PC-3 (cell line): ENCODE measurements at regions not wholly inside any gene's neighbourhood (a gene's known extent, or its start where the extent isn't known, plus 50 kb on each side); places are given as distances from the start of the nearest gene placed in this dataset.

ENCODE experiments used
- ATAC-seq: fragments of 200-7000 bp; cut with Tn5 transposase; 2 replicates; pipeline ENCODE4 v1.9.1; 2020; ENCODE audit warnings: mild to moderate bottlenecking, moderate library complexity
- BruUV-seq: library from RNA; stranded (reverse); fragments of 400-500 nt; replicated peaks from 2 replicates; lab custom pipeline; 2021; lab: Mats Ljungman, UMichigan
- CTCF ChIA-PET: fragments of 300-600 bp; sonication (Branson Sonifier 250); formaldehyde crosslinking; loops from one replicate; lab custom pipeline; 2022; ENCODE audit warnings: antibody characterized with exemption; lab: Charles Lee
- POLR2A ChIA-PET: fragments of 300-600 bp; sonication (Branson Sonifier 250); formaldehyde crosslinking; loops from one replicate; lab custom pipeline; 2022; ENCODE audit warnings: antibody characterized with exemption; ENCODE audit not compliant: unreplicated experiment; lab: Charles Lee
- DNase-seq: peaks from one replicate; pipeline ENCODE4 v3.0.0-alpha.2; 2015
- H2AFZ ChIP-seq: fragments of 300-600 bp; sonication (generic); 2 replicates; pipeline ENCODE4 v1.6.0; 2016; ENCODE audit warnings: antibody characterized with exemption, low read length
- H3F3A ChIP-seq: fragments of 300-600 bp; sonication (generic); one replicate; pipeline ENCODE4 v1.6.0; 2017; ENCODE audit warnings: antibody characterized with exemption, low read length, control low read depth, mild to moderate bottlenecking; ENCODE audit not compliant: unreplicated experiment
- H3K27ac ChIP-seq: fragments of 300-600 bp; sonication (generic); 2 replicates; pipeline ENCODE4 v1.5.1; 2016; ENCODE audit warnings: mild to moderate bottlenecking, low read length
- H3K27me3 ChIP-seq: fragments of 300-600 bp; sonication (generic); 2 replicates; pipeline ENCODE4 v1.6.1; 2016; ENCODE audit warnings: low read length, mixed read lengths
- H3K36me3 ChIP-seq: fragments of 300-600 bp; sonication (generic); 2 replicates; pipeline ENCODE4 v1.6.1; 2016; ENCODE audit warnings: low read depth, mixed run types, low read length, mixed read lengths
- H3K4me1 ChIP-seq: fragments of 300-600 bp; sonication (generic); 2 replicates; pipeline ENCODE4 v1.5.1; 2016; ENCODE audit warnings: low read length; ENCODE audit not compliant: insufficient read depth
- H3K4me2 ChIP-seq: fragments of 300-600 bp; sonication (generic); 2 replicates; pipeline ENCODE4 v1.6.0; 2016; ENCODE audit warnings: low read length
- H3K4me3 ChIP-seq: fragments of 300-600 bp; sonication (generic); 2 replicates; pipeline ENCODE4 v1.5.1; 2016; ENCODE audit warnings: mild to moderate bottlenecking, low read length, mixed read lengths
- H3K79me2 ChIP-seq: fragments of 300-600 bp; sonication (generic); 2 replicates; pipeline ENCODE4 v1.6.1; 2017; ENCODE audit warnings: low read length, mixed read lengths
- H3K9ac ChIP-seq: fragments of 300-600 bp; sonication (generic); 2 replicates; pipeline ENCODE4 v1.6.0; 2016; ENCODE audit warnings: mild to moderate bottlenecking, low read length
- H3K9me2 ChIP-seq: fragments of 300-600 bp; sonication (generic); replicated peaks from 2 replicates; pipeline ENCODE4 v1.6.1; 2016; ENCODE audit warnings: mixed run types, low read length, mixed read lengths
- H3K9me3 ChIP-seq: fragments of 300-600 bp; sonication (generic); 2 replicates; pipeline ENCODE4 v1.6.1; 2016; ENCODE audit warnings: low read length, mixed read lengths
- H4K20me1 ChIP-seq: fragments of 300-600 bp; sonication (generic); 2 replicates; pipeline ENCODE4 v1.6.1; 2016; ENCODE audit warnings: low read length, mixed read lengths
- EZH2 ChIP-seq: fragments of 300-600 bp; sonication (generic); IDR thresholded peaks from one replicate; pipeline ENCODE4 v1.6.1; 2017; ENCODE audit warnings: antibody characterized with exemption, mild to moderate bottlenecking, low read length; ENCODE audit not compliant: unreplicated experiment
- EZH2phosphoT487 ChIP-seq: fragments of 300-600 bp; sonication (generic); IDR thresholded peaks from 2 replicates; pipeline ENCODE4 v1.6.1; 2018; ENCODE audit warnings: mild to moderate bottlenecking, antibody characterized with exemption, low read length, borderline replicate concordance
- intact Hi-C: fragments of 100-400 bp; cut with micrococcal nuclease; formaldehyde crosslinking; loops from 2 replicates; pipeline ENCODE4 v1.9.0; 2023
- TF ChIP-seq, protein P1 (sequence below): fragments of 300-600 bp; sonication (generic); conservative IDR thresholded peaks from 2 replicates; pipeline ENCODE4 v1.5.1; 2017; ENCODE audit warnings: antibody characterized with exemption, low read depth, mild to moderate bottlenecking, low read length

DNA sequence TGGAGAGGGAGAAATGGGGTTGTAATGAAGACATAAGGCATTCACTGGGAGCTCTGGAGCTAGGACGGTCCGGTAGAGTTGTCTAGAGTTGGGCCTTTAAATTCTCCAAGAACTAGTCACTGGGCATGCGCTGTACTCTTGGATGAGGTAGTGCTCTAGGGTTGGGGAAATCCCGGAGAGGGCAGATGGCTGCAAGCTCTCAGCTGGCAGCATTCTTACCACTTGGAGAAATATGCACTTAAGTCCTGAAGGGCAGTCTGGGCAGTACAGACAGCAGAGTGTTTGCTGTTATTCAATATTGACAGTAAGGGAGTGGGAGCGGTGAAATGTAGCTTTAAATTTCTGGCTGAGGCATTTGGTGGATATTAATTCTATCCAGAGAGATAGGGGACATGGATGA is 214.6 kb downstream of the RDH14 start:
- CTCF ChIA-PET = interaction anchor here (0.7 kb wide), 1 partner anchor 489 kb away, joined by 3 read pairs; no protein-coding TSS in a partner anchor
- TF ChIP-seq EZH2phosphoT487 (no peak), EZH2 (no peak)
- TF ChIP-seq, protein P1, sequence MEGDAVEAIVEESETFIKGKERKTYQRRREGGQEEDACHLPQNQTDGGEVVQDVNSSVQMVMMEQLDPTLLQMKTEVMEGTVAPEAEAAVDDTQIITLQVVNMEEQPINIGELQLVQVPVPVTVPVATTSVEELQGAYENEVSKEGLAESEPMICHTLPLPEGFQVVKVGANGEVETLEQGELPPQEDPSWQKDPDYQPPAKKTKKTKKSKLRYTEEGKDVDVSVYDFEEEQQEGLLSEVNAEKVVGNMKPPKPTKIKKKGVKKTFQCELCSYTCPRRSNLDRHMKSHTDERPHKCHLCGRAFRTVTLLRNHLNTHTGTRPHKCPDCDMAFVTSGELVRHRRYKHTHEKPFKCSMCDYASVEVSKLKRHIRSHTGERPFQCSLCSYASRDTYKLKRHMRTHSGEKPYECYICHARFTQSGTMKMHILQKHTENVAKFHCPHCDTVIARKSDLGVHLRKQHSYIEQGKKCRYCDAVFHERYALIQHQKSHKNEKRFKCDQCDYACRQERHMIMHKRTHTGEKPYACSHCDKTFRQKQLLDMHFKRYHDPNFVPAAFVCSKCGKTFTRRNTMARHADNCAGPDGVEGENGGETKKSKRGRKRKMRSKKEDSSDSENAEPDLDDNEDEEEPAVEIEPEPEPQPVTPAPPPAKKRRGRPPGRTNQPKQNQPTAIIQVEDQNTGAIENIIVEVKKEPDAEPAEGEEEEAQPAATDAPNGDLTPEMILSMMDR = no peak
- no peak overlapping the region for H3K9ac ChIP-seq
- no peak overlapping the region for H3K4me3 ChIP-seq
- no peak; the same call in 1 of the 2 replicates for ATAC-seq
- H3F3A ChIP-seq = no peaks in the 10 kb centered on the region
- H2AFZ ChIP-seq = no peak overlapping the region
- POLR2A ChIA-PET = no interaction called here
- no peak overlapping the region for H3K27ac ChIP-seq
- DNase-seq = peak; percentile 21
- no peak overlapping the region for H3K4me2 ChIP-seq
- H3K9me2 ChIP-seq = no peaks in the 10 kb centered on the region
- H3K27me3 ChIP-seq = no peaks in the 10 kb centered on the region
- H3K79me2 ChIP-seq = no peaks in the 10 kb centered on the region
- H4K20me1 ChIP-seq = no peaks in the 10 kb centered on the region
- H3K36me3 ChIP-seq = no peaks in the 10 kb centered on the region
- H3K4me1 ChIP-seq = no peaks in the 10 kb centered on the region
- intact Hi-C loops = no loop called here
- no TSS peak for BruUV-seq
- no peaks in the 10 kb centered on the region for H3K9me3 ChIP-seq

DNA sequence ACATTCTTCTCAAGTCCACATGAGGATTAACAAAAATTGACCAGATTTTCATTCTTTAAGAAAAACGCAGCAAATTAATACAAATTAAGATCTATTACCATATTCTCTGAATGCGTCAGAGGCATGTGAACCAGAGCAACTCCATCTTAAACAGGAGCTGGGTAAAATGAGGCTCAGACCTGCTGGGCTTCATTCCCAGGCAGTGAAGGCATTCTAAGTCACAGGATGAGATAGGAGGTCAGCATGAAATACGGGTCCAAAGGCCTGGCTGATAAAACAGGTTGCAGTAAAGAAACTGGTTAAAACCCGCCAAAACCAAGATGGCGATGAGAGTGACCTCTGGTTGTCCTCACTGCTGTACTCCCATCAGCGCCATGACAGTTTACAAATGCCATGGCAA is 217.6 kb downstream of the RDH14 start:
- no peaks in the 10 kb centered on the region for H3K36me3 ChIP-seq
- ATAC-seq = no peak
- H3F3A ChIP-seq = no peaks in the 10 kb centered on the region
- no peaks in the 10 kb centered on the region for H3K27me3 ChIP-seq
- H3K9ac ChIP-seq = no peak overlapping the region
- no TSS peak for BruUV-seq
- no peaks in the 10 kb centered on the region for H4K20me1 ChIP-seq
- H3K4me2 ChIP-seq = no peak overlapping the region
- H3K9me2 ChIP-seq = no peaks in the 10 kb centered on the region
- ChIA-PET CTCF (no interaction called here), POLR2A (no interaction called here)
- no peaks in the 10 kb centered on the region for H3K79me2 ChIP-seq
- intact Hi-C loops = no loop called here
- H2AFZ ChIP-seq = no peak overlapping the region
- H3K27ac ChIP-seq = no peak overlapping the region
- no peaks in the 10 kb centered on the region for H3K9me3 ChIP-seq
- no peaks in the 10 kb centered on the region for H3K4me1 ChIP-seq
- no peak for DNase-seq
- H3K4me3 ChIP-seq = no peak overlapping the region
- no peak for TF ChIP-seq EZH2
- TF ChIP-seq, protein P1 = no peak
- TF ChIP-seq EZH2phosphoT487 = no peak

DNA sequence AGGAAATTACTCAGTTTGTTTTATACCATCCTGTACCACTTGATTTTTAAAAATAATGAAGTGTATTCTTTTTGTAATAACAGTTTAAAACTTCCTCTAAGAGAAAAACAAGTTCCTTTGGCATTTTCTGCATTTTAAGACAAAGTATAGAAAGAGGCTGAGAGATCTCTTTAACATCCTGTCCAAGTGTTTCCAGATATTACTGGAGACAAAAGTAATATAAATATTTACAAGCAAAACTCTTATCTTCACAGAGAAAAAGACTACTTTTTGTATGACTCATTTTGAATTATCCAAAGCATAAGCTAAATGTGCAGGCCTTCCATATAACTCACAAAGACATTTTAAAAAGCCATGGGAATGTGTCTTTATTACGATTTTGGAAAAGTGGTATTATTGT is 221.1 kb downstream of the RDH14 start:
- Histone ChIP-seq H3F3A (no peaks in the 10 kb centered on the region), H3K36me3 (no peaks in the 10 kb centered on the region), H3K27me3 (peaks cover 20% of the 10 kb centered on the region; the same call in 1 of the 2 replicates), H3K27ac (no peak overlapping the region), H3K9me2 (no peaks in the 10 kb centered on the region), H3K9me3 (no peaks in the 10 kb centered on the region), H3K79me2 (no peaks in the 10 kb centered on the region), H3K9ac (no peak overlapping the region), H4K20me1 (no peaks in the 10 kb centered on the region), H3K4me1 (no peaks in the 10 kb centered on the region), H2AFZ (no peak overlapping the region), H3K4me3 (no peak overlapping the region), H3K4me2 (no peak overlapping the region)
- ChIA-PET POLR2A (no interaction called here), CTCF (no interaction called here)
- no peak for TF ChIP-seq EZH2phosphoT487
- TF ChIP-seq, protein P1 = no peak
- no peak for TF ChIP-seq EZH2
- no TSS peak for BruUV-seq
- ATAC-seq = no peak
- intact Hi-C loops = no loop called here
- no peak for DNase-seq
